Astrocyte (in vitro differentiated cells and primary cell): ENCODE measurements at regions not wholly inside any gene's neighbourhood (a gene's known extent, or its start where the extent isn't known, plus 50 kb on each side); places are given as distances from the start of the nearest gene placed in this dataset.

ENCODE experiments used
- EZH2 ChIP-seq: IDR thresholded peaks from 2 replicates; pipeline ENCODE4 v1.6.1; 2012; ENCODE audit warnings: mild to moderate bottlenecking, low read length, inconsistent platforms; ENCODE audit not compliant: insufficient read depth
- TF ChIP-seq, protein P1 (sequence below): IDR thresholded peaks from 2 replicates; pipeline ENCODE4 v1.5.1; 2011; ENCODE audit warnings: low read depth, mild to moderate bottlenecking, inconsistent platforms, low read length, moderate library complexity; ENCODE audit not compliant: insufficient read depth

DNA sequence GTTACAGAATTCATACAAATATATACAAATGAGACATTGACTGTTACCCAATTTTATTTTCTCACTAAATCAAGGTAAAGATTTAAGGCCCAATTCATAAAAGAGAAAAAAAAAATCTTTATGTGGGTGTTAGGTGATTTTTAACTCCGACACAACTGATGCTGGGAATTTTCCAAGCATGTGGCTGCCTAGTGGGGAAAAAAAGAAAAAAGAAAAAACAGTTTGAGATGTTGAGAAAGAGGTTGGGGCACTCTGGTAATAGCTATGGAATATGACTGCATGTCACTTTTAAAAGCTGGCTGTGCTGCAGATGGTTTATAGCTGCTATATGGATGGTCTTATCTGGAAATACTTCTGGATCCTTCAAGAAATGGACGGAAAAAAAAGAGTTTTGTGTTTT is 739.9 kb upstream of the SOX9 start:
- TF ChIP-seq, protein P1, sequence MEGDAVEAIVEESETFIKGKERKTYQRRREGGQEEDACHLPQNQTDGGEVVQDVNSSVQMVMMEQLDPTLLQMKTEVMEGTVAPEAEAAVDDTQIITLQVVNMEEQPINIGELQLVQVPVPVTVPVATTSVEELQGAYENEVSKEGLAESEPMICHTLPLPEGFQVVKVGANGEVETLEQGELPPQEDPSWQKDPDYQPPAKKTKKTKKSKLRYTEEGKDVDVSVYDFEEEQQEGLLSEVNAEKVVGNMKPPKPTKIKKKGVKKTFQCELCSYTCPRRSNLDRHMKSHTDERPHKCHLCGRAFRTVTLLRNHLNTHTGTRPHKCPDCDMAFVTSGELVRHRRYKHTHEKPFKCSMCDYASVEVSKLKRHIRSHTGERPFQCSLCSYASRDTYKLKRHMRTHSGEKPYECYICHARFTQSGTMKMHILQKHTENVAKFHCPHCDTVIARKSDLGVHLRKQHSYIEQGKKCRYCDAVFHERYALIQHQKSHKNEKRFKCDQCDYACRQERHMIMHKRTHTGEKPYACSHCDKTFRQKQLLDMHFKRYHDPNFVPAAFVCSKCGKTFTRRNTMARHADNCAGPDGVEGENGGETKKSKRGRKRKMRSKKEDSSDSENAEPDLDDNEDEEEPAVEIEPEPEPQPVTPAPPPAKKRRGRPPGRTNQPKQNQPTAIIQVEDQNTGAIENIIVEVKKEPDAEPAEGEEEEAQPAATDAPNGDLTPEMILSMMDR = no peak
- TF ChIP-seq EZH2 = no peak
